Activated naive CD4-positive, alpha-beta T cell treated with anti-CD3 and anti-CD28 coated beads, Interleukin-2, amount 50 U/mL, for 72 hours (primary cell): ENCODE measurements at regions not wholly inside any gene's neighbourhood (a gene's known extent, or its start where the extent isn't known, plus 50 kb on each side); places are given as distances from the start of the nearest gene placed in this dataset.

ENCODE experiments used
- ATAC-seq, 2 donors: fragments of 150-1000 bp; cut with Tn5 transposase; 2 replicates each; pipeline ENCODE4 v1.10.0; 2021; ENCODE audit warnings: mild to moderate bottlenecking in 2 of 2, moderate library complexity in 2 of 2
- DNase-seq, 2 donors: peaks; one replicate each; pipeline ENCODE4 v3.0.0; 2021 to 2022; ENCODE audit warnings: low spot score in 2 of 2
- H3K27ac Mint-ChIP-seq, 2 donors: one replicate each; pipeline ENCODE4 v1.8.0; 2022; ENCODE audit warnings: mild to moderate bottlenecking in 2 of 2, mixed read lengths in 2 of 2
- H3K36me3 Mint-ChIP-seq, 2 donors: one replicate each; pipeline ENCODE4 v1.8.0; 2022; ENCODE audit warnings: mixed read lengths in 2 of 2
- H3K9me3 Mint-ChIP-seq, 2 donors: one replicate each; pipeline ENCODE4 v1.8.0; 2022; ENCODE audit warnings: mixed read lengths in 2 of 2

GRCh38 chr14:87097015-87097414, 896.0 kb downstream of the GALC start:
- ATAC-seq (no peak), DNase-seq (no peak)
- Mint-ChIP-seq H3K36me3 (no peaks in the 10 kb centered on the region), H3K27ac (no peak overlapping the region), H3K9me3 (peaks cover 12 to 22% of the 10 kb centered on the region in 2 donors)

- H3K9me3 Mint-ChIP-seq = peaks cover 12 to 17% of the 10 kb centered on the region in 2 donors
- no peaks in the 10 kb centered on the region for H3K36me3 Mint-ChIP-seq
- ATAC-seq (no peak), DNase-seq (no peak)
- H3K27ac Mint-ChIP-seq = no peak overlapping the region
Measured at GRCh38 chr14:87094913-87095312, 898.1 kb downstream of the GALC start.

GRCh38 chr14:87088588-87088987, 904.4 kb downstream of the GALC start:
- Mint-ChIP-seq H3K27ac (no peak overlapping the region), H3K36me3 (no peaks in the 10 kb centered on the region), H3K9me3 (peaks cover 12 to 22% of the 10 kb centered on the region in 2 donors)
- DNase-seq = no peak
- ATAC-seq = no peak

- ATAC-seq (no peak), DNase-seq (no peak)
- H3K36me3 Mint-ChIP-seq = no peaks in the 10 kb centered on the region
- H3K9me3 Mint-ChIP-seq = peaks cover 16 to 22% of the 10 kb centered on the region in 2 donors
- no peak overlapping the region for H3K27ac Mint-ChIP-seq
Measured at GRCh38 chr14:87087881-87088280, 905.1 kb downstream of the GALC start.

GRCh38 chr14:87084908-87085307, 908.1 kb downstream of the GALC start:
- DNase-seq = no peak
- Mint-ChIP-seq H3K9me3 (peaks cover 18 to 22% of the 10 kb centered on the region in 2 donors), H3K36me3 (no peaks in the 10 kb centered on the region), H3K27ac (no peak overlapping the region)
- ATAC-seq = no peak

GRCh38 chr14:87082917-87083316, 910.1 kb downstream of the GALC start:
- H3K9me3 Mint-ChIP-seq = peaks cover 24 to 28% of the 10 kb centered on the region in 2 donors
- no peak overlapping the region for H3K27ac Mint-ChIP-seq
- H3K36me3 Mint-ChIP-seq = no peaks in the 10 kb centered on the region
- no peak for DNase-seq
- no peak for ATAC-seq

GRCh38 chr14:87081004-87081403, 912.0 kb downstream of the GALC start:
- DNase-seq (no peak), ATAC-seq (no peak)
- peaks cover 19 to 23% of the 10 kb centered on the region in 2 donors for H3K9me3 Mint-ChIP-seq
- H3K27ac Mint-ChIP-seq = no peak overlapping the region
- H3K36me3 Mint-ChIP-seq = no peaks in the 10 kb centered on the region

- Mint-ChIP-seq H3K36me3 (no peaks in the 10 kb centered on the region), H3K9me3 (peaks cover 19 to 24% of the 10 kb centered on the region in 2 donors), H3K27ac (no peak overlapping the region)
- no peak for ATAC-seq
- no peak for DNase-seq
Measured at GRCh38 chr14:87080146-87080545, 912.8 kb downstream of the GALC start.

- no peak overlapping the region for H3K27ac Mint-ChIP-seq
- DNase-seq = no peak
- ATAC-seq = no peak
- peaks cover 19 to 25% of the 10 kb centered on the region in 2 donors for H3K9me3 Mint-ChIP-seq
- H3K36me3 Mint-ChIP-seq = no peaks in the 10 kb centered on the region
Measured at GRCh38 chr14:87079416-87079815, 913.6 kb downstream of the GALC start.

- ATAC-seq = no peak
- H3K27ac Mint-ChIP-seq = no peak overlapping the region
- peaks cover 7 to 20% of the 10 kb centered on the region in 2 donors for H3K9me3 Mint-ChIP-seq
- no peak for DNase-seq
- no peaks in the 10 kb centered on the region for H3K36me3 Mint-ChIP-seq
Measured at GRCh38 chr14:87076922-87077321, 916.1 kb downstream of the GALC start.

- DNase-seq = no peak
- Mint-ChIP-seq H3K27ac (no peak overlapping the region), H3K9me3 (peaks cover 12 to 21% of the 10 kb centered on the region in 2 donors), H3K36me3 (no peaks in the 10 kb centered on the region)
- ATAC-seq = no peak
Measured at GRCh38 chr14:87076146-87076545, 916.8 kb downstream of the GALC start.

- Mint-ChIP-seq H3K36me3 (no peaks in the 10 kb centered on the region), H3K27ac (no peak overlapping the region), H3K9me3 (peaks cover 12 to 21% of the 10 kb centered on the region in 2 donors)
- ATAC-seq = no peak
- no peak for DNase-seq
Measured at GRCh38 chr14:87073880-87074570, 919.0 kb downstream of the GALC start.

- DNase-seq (no peak), ATAC-seq (no peak)
- Mint-ChIP-seq H3K36me3 (no peaks in the 10 kb centered on the region), H3K9me3 (peaks cover 10 to 18% of the 10 kb centered on the region in 2 donors), H3K27ac (no peak overlapping the region)
Measured at GRCh38 chr14:87067591-87067990, 925.4 kb downstream of the GALC start.

- no peak for DNase-seq
- H3K9me3 Mint-ChIP-seq = peaks cover 10 to 18% of the 10 kb centered on the region in 2 donors
- no peak overlapping the region for H3K27ac Mint-ChIP-seq
- no peak for ATAC-seq
- no peaks in the 10 kb centered on the region for H3K36me3 Mint-ChIP-seq
Measured at GRCh38 chr14:87067061-87067460, 925.9 kb downstream of the GALC start.

GRCh38 chr14:87066221-87066817, 926.7 kb downstream of the GALC start:
- Mint-ChIP-seq H3K36me3 (no peaks in the 10 kb centered on the region), H3K9me3 (peaks cover 5 to 16% of the 10 kb centered on the region in 2 donors), H3K27ac (no peak overlapping the region)
- no peak for ATAC-seq
- DNase-seq = no peak

GRCh38 chr14:87065366-87065765, 927.6 kb downstream of the GALC start:
- H3K27ac Mint-ChIP-seq = no peak overlapping the region
- ATAC-seq (no peak), DNase-seq (no peak)
- peaks cover 5 to 21% of the 10 kb centered on the region in 2 donors for H3K9me3 Mint-ChIP-seq
- no peaks in the 10 kb centered on the region for H3K36me3 Mint-ChIP-seq

GRCh38 chr14:87063181-87063580, 929.8 kb downstream of the GALC start:
- DNase-seq (no peak), ATAC-seq (no peak)
- H3K9me3 Mint-ChIP-seq = peaks cover 5 to 26% of the 10 kb centered on the region in 2 donors
- no peak overlapping the region for H3K27ac Mint-ChIP-seq
- H3K36me3 Mint-ChIP-seq = no peaks in the 10 kb centered on the region

- DNase-seq = no peak
- peaks cover 5 to 22% of the 10 kb centered on the region in 2 donors for H3K9me3 Mint-ChIP-seq
- ATAC-seq = no peak
- no peaks in the 10 kb centered on the region for H3K36me3 Mint-ChIP-seq
- no peak overlapping the region for H3K27ac Mint-ChIP-seq
Measured at GRCh38 chr14:87060405-87060804, 932.6 kb downstream of the GALC start.
